Astrocyte (in vitro differentiated cells and primary cell): ENCODE measurements at regions not wholly inside any gene's neighbourhood (a gene's known extent, or its start where the extent isn't known, plus 50 kb on each side); places are given as distances from the start of the nearest gene placed in this dataset.

Experiments used
- DNase-seq: peaks from one replicate; pipeline ENCODE4 v3.0.0-alpha.2; 2010; ENCODE audit warnings: low read depth
- FAIRE-seq: peaks from 2 replicates; lab custom pipeline; 2011; peaks lifted over from hg19 to GRCh38; lab: Jason Lieb, UNC
- H2AFZ ChIP-seq: 2 replicates; pipeline ENCODE4 v1.6.0; 2012; ENCODE audit warnings: low read depth, low read length, inconsistent platforms
- H3K27ac ChIP-seq: 2 replicates; pipeline ENCODE4 v1.5.1; 2011; ENCODE audit warnings: low read depth, low read length, inconsistent platforms
- H3K27me3 ChIP-seq: 2 replicates; pipeline ENCODE4 v1.6.0; 2011; ENCODE audit warnings: low read length, inconsistent platforms; ENCODE audit not compliant: insufficient read depth
- H3K36me3 ChIP-seq: 2 replicates; pipeline ENCODE4 v1.5.1; 2011; ENCODE audit warnings: low read length, inconsistent platforms; ENCODE audit not compliant: insufficient read depth
- H3K4me1 ChIP-seq: 2 replicates; pipeline ENCODE4 v1.5.1; 2011; ENCODE audit warnings: low read length, inconsistent platforms; ENCODE audit not compliant: insufficient read depth
- H3K4me2 ChIP-seq: 2 replicates; pipeline ENCODE4 v1.6.0; 2012; ENCODE audit warnings: low read length, inconsistent platforms
- H3K4me3 ChIP-seq: 2 replicates; pipeline ENCODE4 v1.5.1; 2011; ENCODE audit warnings: low read depth, mild to moderate bottlenecking, low read length, inconsistent platforms; ENCODE audit not compliant: insufficient read depth
- H3K79me2 ChIP-seq: 2 replicates; pipeline ENCODE4 v1.6.0; 2012; ENCODE audit warnings: mild to moderate bottlenecking, low read length, inconsistent platforms; ENCODE audit not compliant: insufficient read depth
- H3K9ac ChIP-seq: 2 replicates; pipeline ENCODE4 v1.6.0; 2012; ENCODE audit warnings: mild to moderate bottlenecking, low read length, inconsistent platforms
- H3K9me3 ChIP-seq: 2 replicates; pipeline ENCODE4 v1.5.1; 2012; ENCODE audit warnings: low read depth, mild to moderate bottlenecking, low read length, inconsistent platforms; ENCODE audit not compliant: insufficient read depth
- H4K20me1 ChIP-seq: 2 replicates; pipeline ENCODE4 v1.6.0; 2012; ENCODE audit warnings: low read length, inconsistent platforms; ENCODE audit not compliant: insufficient read depth
- H3K27ac Mint-ChIP-seq: one replicate; pipeline ENCODE4 v1.8.0; 2021; ENCODE audit warnings: mild to moderate bottlenecking, mixed read lengths; ENCODE audit not compliant: unreplicated experiment
- H3K27me3 Mint-ChIP-seq: one replicate; pipeline ENCODE4 v1.8.0; 2021; ENCODE audit warnings: low read depth, mixed read lengths; ENCODE audit not compliant: unreplicated experiment
- H3K36me3 Mint-ChIP-seq: one replicate; pipeline ENCODE4 v1.8.0; 2021; ENCODE audit warnings: low read depth, mixed read lengths; ENCODE audit not compliant: unreplicated experiment
- H3K4me1 Mint-ChIP-seq: one replicate; pipeline ENCODE4 v1.8.0; 2021; ENCODE audit warnings: low read depth, mixed read lengths; ENCODE audit not compliant: unreplicated experiment
- H3K4me3 Mint-ChIP-seq: one replicate; pipeline ENCODE4 v1.8.0; 2021; ENCODE audit warnings: mild to moderate bottlenecking, moderate library complexity, mixed read lengths; ENCODE audit not compliant: unreplicated experiment
- H3K9me3 Mint-ChIP-seq: one replicate; pipeline ENCODE4 v1.8.0; 2021; ENCODE audit warnings: mild to moderate bottlenecking, mixed read lengths; ENCODE audit not compliant: unreplicated experiment
- CTCF ChIP-seq: IDR thresholded peaks from 2 replicates; pipeline ENCODE4 v1.5.1; 2011; ENCODE audit warnings: low read depth, mild to moderate bottlenecking, inconsistent platforms, low read length, moderate library complexity; ENCODE audit not compliant: insufficient read depth
- EZH2 ChIP-seq: IDR thresholded peaks from 2 replicates; pipeline ENCODE4 v1.6.1; 2012; ENCODE audit warnings: mild to moderate bottlenecking, low read length, inconsistent platforms; ENCODE audit not compliant: insufficient read depth

- Histone ChIP-seq H4K20me1 (no peaks in the 10 kb centered on the region), H3K4me1 (peaks cover 26% of the 10 kb centered on the region), H3K9ac (no peak overlapping the region), H3K4me2 (no peak overlapping the region), H3K4me3 (no peak overlapping the region), H3K79me2 (no peaks in the 10 kb centered on the region), H3K27me3 (no peaks in the 10 kb centered on the region), H3K9me3 (no peaks in the 10 kb centered on the region), H3K27ac (no peak overlapping the region), H2AFZ (no peak overlapping the region), H3K36me3 (no peaks in the 10 kb centered on the region)
- H3K4me1 Mint-ChIP-seq, result peaks cover 49% of the 10 kb centered on the region
- no peaks in the 10 kb centered on the region for H3K27me3 Mint-ChIP-seq
- peaks cover 1% of the 10 kb centered on the region for H3K36me3 Mint-ChIP-seq
- FAIRE-seq, result no peak
- no peak for DNase-seq
- TF ChIP-seq CTCF, result no peak
- no peak for TF ChIP-seq EZH2
- no peak overlapping the region for H3K4me3 Mint-ChIP-seq
- peak overlapping the region; percentile 20 for H3K27ac Mint-ChIP-seq
- peaks cover 5% of the 10 kb centered on the region for H3K9me3 Mint-ChIP-seq
These were observed 181.4 kb upstream of the FN1 start for GRCh38 chr2:215617060-215617824.

GRCh38 chr2:215615803-215616174 lies 179.9 kb upstream of the FN1 start:
- Histone ChIP-seq H4K20me1 (no peaks in the 10 kb centered on the region), H3K4me2 (no peak overlapping the region), H3K79me2 (no peaks in the 10 kb centered on the region), H3K27me3 (no peaks in the 10 kb centered on the region), H3K4me1 (peaks cover 26% of the 10 kb centered on the region), H3K36me3 (no peaks in the 10 kb centered on the region), H3K4me3 (no peak overlapping the region), H2AFZ (no peak overlapping the region), H3K27ac (no peak overlapping the region), H3K9ac (no peak overlapping the region), H3K9me3 (no peaks in the 10 kb centered on the region)
- peaks cover 5% of the 10 kb centered on the region for H3K9me3 Mint-ChIP-seq
- H3K36me3 Mint-ChIP-seq, result peaks cover 1% of the 10 kb centered on the region
- DNase-seq (no peak), FAIRE-seq (no peak)
- H3K27me3 Mint-ChIP-seq, result no peaks in the 10 kb centered on the region
- H3K4me1 Mint-ChIP-seq, result peaks cover 54% of the 10 kb centered on the region
- H3K27ac Mint-ChIP-seq, result no peak overlapping the region
- TF ChIP-seq EZH2 (no peak), CTCF (no peak)
- no peak overlapping the region for H3K4me3 Mint-ChIP-seq
